Glutamatergic neuron (in vitro differentiated cells): ENCODE measurements at regions not wholly inside any gene's neighbourhood (a gene's known extent, or its start where the extent isn't known, plus 50 kb on each side); places are given as distances from the start of the nearest gene placed in this dataset.
A peak's percentile ranks its signal among the peaks of the same experiment; 100 is the strongest.

Source experiments
- DNase-seq: peaks from one replicate; pipeline ENCODE4 v3.0.0; 2022
- H3K27ac Mint-ChIP-seq: one replicate; pipeline ENCODE4 v1.8.0; 2020; ENCODE audit warnings: mild to moderate bottlenecking, mixed read lengths, inconsistent platforms; ENCODE audit not compliant: unreplicated experiment
- H3K27me3 Mint-ChIP-seq: one replicate; pipeline ENCODE4 v1.8.0; 2020; ENCODE audit warnings: mild to moderate bottlenecking, moderate library complexity, mixed read lengths, inconsistent platforms; ENCODE audit not compliant: unreplicated experiment
- H3K36me3 Mint-ChIP-seq: one replicate; pipeline ENCODE4 v1.8.0; 2020; ENCODE audit warnings: mild to moderate bottlenecking, mixed read lengths, inconsistent platforms; ENCODE audit not compliant: unreplicated experiment
- H3K4me1 Mint-ChIP-seq: one replicate; pipeline ENCODE4 v1.8.0; 2020; ENCODE audit warnings: mild to moderate bottlenecking, low read depth, mixed read lengths, inconsistent platforms; ENCODE audit not compliant: unreplicated experiment
- H3K4me3 Mint-ChIP-seq: one replicate; pipeline ENCODE4 v1.8.0; 2020; ENCODE audit warnings: mild to moderate bottlenecking, mixed read lengths, inconsistent platforms; ENCODE audit not compliant: unreplicated experiment
- H3K9me3 Mint-ChIP-seq: one replicate; pipeline ENCODE4 v1.8.0; 2020; ENCODE audit warnings: mild to moderate bottlenecking, moderate library complexity, mixed read lengths, inconsistent platforms; ENCODE audit not compliant: unreplicated experiment
- TF ChIP-seq, protein P1 (sequence below): fragments of 200-600 bp; sonication (generic); IDR thresholded peaks from one replicate; pipeline ENCODE4 v1.5.0; 2021; ENCODE audit not compliant: partially characterized antibody, unreplicated experiment

DNA sequence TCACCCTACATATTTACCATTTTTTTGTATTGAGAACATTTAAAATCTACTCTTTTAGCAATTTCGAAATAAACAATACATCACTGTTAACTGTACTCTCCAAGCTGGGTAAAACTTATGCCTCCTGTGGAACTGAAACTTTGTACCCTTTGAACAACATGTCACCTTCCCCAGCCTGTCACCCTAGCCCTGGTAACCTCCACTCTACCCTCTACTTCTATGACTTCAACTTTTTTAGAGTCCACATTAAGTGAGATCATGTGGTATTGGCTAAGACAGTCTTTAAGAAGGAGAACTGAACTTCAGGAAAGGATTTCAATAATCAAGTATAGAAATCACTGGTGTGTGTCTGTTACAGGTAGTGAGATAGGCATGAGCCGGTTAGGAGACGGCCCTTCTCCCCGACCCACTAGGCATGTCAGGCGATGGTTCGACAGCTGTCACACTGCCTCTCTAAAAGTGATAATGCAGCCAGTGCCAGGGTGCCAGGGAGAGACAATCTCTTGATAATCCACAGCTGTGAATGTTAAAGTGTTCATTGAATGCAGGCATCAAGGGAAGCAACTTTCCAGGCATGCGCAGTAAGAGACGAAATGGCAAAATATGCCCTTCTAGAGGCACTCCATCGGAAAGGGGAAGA is 74.6 kb upstream of the RNF152 start:
- Mint-ChIP-seq H3K4me1 (no peaks in the 10 kb centered on the region), H3K27ac (no peak overlapping the region), H3K9me3 (no peaks in the 10 kb centered on the region), H3K36me3 (no peaks in the 10 kb centered on the region), H3K27me3 (no peaks in the 10 kb centered on the region), H3K4me3 (no peak overlapping the region)
- DNase-seq, result no peak
- TF ChIP-seq, protein P1, sequence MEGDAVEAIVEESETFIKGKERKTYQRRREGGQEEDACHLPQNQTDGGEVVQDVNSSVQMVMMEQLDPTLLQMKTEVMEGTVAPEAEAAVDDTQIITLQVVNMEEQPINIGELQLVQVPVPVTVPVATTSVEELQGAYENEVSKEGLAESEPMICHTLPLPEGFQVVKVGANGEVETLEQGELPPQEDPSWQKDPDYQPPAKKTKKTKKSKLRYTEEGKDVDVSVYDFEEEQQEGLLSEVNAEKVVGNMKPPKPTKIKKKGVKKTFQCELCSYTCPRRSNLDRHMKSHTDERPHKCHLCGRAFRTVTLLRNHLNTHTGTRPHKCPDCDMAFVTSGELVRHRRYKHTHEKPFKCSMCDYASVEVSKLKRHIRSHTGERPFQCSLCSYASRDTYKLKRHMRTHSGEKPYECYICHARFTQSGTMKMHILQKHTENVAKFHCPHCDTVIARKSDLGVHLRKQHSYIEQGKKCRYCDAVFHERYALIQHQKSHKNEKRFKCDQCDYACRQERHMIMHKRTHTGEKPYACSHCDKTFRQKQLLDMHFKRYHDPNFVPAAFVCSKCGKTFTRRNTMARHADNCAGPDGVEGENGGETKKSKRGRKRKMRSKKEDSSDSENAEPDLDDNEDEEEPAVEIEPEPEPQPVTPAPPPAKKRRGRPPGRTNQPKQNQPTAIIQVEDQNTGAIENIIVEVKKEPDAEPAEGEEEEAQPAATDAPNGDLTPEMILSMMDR, result no peak

- H3K27me3 Mint-ChIP-seq, result no peaks in the 10 kb centered on the region
- no peaks in the 10 kb centered on the region for H3K4me1 Mint-ChIP-seq
- no peak for DNase-seq
- H3K4me3 Mint-ChIP-seq, result no peak overlapping the region
- TF ChIP-seq, protein P1, result no peak
- H3K36me3 Mint-ChIP-seq, result no peaks in the 10 kb centered on the region
- H3K27ac Mint-ChIP-seq, result no peak overlapping the region
- H3K9me3 Mint-ChIP-seq, result no peaks in the 10 kb centered on the region
These were observed 72.5 kb upstream of the RNF152 start for GRCh38 chr18:61965311-61965710.

DNA sequence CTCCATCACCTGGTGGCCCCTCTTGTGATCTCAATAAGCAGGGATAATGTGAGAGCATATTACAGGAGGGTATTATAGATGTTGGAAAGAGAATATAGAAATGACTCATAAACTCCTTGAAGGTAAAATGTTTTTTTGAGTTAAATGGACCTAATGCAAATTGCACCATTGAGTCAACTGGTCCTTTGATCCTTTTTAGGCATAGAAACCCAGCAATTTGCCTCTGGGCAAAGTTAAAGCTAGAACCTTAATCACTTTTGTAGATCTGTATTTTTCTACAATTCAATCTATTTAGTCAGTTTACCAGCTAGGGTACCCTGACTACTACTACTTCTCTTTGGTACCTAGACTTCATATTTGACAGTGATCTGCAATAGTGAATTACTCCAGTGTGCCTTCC is 71.8 kb upstream of the RNF152 start:
- Mint-ChIP-seq H3K27me3 (no peaks in the 10 kb centered on the region), H3K9me3 (no peaks in the 10 kb centered on the region), H3K27ac (no peak overlapping the region), H3K4me3 (no peak overlapping the region), H3K4me1 (no peaks in the 10 kb centered on the region), H3K36me3 (no peaks in the 10 kb centered on the region)
- TF ChIP-seq, protein P1, result no peak
- DNase-seq, result no peak

DNA sequence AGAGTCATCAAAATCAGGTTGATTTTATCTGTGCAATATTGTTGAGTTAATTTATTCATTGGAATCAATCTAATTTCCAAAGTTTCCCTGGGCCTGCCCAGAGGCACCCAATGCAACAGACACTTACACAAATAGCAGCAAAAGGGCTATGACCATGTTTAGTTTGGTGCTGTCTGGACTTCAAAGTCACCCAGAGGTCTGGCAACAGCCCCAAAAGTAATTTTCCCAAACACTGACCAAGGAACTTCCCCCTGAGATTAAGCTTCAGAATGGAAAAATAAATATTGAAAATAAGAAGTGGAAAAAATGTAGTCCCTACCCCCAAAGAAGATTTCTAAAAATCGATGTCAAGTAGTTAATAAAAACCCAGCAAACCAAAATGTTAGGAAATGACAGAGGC is 70.9 kb upstream of the RNF152 start:
- TF ChIP-seq, protein P1, result no peak
- Mint-ChIP-seq H3K36me3 (no peaks in the 10 kb centered on the region), H3K4me3 (no peak overlapping the region), H3K27me3 (no peaks in the 10 kb centered on the region), H3K4me1 (no peaks in the 10 kb centered on the region), H3K27ac (no peak overlapping the region), H3K9me3 (no peaks in the 10 kb centered on the region)
- DNase-seq, result no peak

GRCh38 chr18:61957801-61958516 is 65.2 kb upstream of the RNF152 start:
- Mint-ChIP-seq H3K4me3 (no peak overlapping the region), H3K4me1 (no peaks in the 10 kb centered on the region), H3K27me3 (peaks cover 3% of the 10 kb centered on the region), H3K9me3 (no peaks in the 10 kb centered on the region), H3K36me3 (no peaks in the 10 kb centered on the region), H3K27ac (peak overlapping the region; percentile 1)
- no peak for DNase-seq
- TF ChIP-seq, protein P1, result no peak
